HFF-Myc (cell line): ENCODE measurements at regions not wholly inside any gene's neighbourhood (a gene's known extent, or its start where the extent isn't known, plus 50 kb on each side); places are given as distances from the start of the nearest gene placed in this dataset.

Experiments used
- DNase-seq: peaks from one replicate; pipeline ENCODE4 v3.0.0-alpha.2; 2011; ENCODE audit warnings: low read depth; ENCODE audit errors: extremely low read depth
- H3K4me3 ChIP-seq: replicated peaks from 2 replicates; pipeline ENCODE4 v1.5.1; 2011; ENCODE audit warnings: low read depth, mild to moderate bottlenecking, control low read depth, low read length
- TF ChIP-seq, protein P1 (sequence below): IDR thresholded peaks from 2 replicates; pipeline ENCODE4 v1.5.1; 2012; ENCODE audit warnings: mild to moderate bottlenecking, low read depth, low read length, control low read depth; ENCODE audit errors: missing control alignments

DNA sequence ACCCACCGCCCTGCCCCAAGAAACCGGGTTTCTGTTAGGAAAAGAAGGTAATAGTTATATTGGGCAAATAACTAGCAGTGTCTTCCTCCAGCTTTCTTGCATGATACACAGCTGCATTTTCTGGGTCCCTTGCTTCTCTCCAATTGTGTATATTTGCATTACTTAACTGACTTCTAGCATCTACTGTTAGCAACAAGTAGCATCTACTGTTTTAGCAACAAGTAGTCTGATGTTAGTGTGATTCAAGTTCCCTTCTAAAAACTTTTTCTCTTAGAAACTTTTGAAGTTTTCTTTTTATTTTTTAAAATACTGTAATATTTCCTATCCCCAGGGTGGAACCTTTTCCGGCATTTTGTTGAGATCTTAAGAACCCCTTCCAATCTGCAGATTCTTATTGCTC is 221.2 kb downstream of the CLIC5 start:
- no peak for DNase-seq
- TF ChIP-seq, protein P1, sequence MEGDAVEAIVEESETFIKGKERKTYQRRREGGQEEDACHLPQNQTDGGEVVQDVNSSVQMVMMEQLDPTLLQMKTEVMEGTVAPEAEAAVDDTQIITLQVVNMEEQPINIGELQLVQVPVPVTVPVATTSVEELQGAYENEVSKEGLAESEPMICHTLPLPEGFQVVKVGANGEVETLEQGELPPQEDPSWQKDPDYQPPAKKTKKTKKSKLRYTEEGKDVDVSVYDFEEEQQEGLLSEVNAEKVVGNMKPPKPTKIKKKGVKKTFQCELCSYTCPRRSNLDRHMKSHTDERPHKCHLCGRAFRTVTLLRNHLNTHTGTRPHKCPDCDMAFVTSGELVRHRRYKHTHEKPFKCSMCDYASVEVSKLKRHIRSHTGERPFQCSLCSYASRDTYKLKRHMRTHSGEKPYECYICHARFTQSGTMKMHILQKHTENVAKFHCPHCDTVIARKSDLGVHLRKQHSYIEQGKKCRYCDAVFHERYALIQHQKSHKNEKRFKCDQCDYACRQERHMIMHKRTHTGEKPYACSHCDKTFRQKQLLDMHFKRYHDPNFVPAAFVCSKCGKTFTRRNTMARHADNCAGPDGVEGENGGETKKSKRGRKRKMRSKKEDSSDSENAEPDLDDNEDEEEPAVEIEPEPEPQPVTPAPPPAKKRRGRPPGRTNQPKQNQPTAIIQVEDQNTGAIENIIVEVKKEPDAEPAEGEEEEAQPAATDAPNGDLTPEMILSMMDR: no peak

DNA sequence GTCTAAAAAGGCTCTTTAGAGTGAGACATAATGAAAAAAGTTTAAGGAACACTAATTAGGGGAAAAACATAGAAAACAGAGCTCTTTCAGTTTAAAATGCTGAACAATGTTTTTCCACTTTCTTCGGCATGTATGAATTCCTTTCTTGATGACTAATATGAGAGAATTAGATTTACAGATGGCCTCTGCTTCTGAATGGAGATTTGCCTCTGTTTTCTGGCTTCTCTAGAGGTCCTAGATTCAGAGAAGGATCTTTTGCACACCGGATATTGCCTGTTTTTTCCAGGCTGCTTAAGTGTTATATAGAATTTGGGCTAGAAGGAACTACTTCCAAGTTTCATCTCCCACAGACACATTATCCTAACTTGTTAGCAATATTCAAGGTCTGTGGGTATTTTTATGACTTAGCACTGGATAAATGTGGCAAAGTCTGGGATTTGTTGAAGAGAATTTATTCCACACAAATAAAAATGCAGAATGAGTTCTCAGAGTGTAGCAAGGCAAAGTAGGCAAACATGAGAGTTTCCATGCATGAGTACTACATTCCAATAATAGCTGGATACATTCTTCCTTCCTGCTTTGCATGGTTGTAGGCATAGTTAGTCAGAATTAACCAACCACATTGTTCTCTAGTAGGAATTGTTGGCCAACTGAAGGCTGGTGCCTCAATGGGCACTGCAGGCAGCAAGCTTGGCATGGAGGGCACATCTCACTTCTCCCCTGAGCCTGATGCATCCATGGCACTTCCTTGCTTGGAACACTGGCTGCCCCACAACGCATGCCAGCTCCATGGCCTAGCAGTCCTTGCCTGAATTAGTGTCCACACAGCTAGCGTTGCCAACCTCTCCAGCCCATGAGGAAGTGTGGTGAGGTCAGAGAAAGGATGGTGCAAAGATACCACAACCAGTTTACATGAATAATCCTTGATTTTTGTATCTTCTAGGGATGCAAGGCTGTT is 224.2 kb downstream of the CLIC5 start:
- no peak for DNase-seq
- TF ChIP-seq, protein P1: no peak
- H3K4me3 ChIP-seq: no peak overlapping the region

More for the DNA sequence above, 221.2 kb downstream of the CLIC5 start:
- H3K4me3 ChIP-seq: no peak overlapping the region

DNA sequence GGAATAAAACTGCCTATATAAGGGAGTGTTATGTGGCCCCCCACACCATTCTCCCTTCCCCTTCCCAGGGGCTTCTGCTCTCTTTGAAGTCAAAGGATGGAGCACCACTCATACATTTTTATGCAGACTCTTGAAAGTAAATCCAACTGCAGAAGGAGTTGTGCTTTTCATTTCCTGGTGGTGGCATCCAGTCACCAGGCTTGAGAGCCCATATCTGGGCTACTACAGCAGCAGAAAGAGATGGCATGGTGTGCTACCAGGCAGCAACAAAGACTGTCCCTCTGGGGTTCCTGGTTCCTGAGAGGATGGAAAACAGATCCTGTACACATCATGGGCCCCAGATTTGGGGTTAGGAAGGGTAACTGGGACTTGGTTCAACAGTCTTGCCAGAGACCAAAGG is 226.4 kb downstream of the CLIC5 start:
- TF ChIP-seq, protein P1: no peak
- DNase-seq: no peak
- H3K4me3 ChIP-seq: no peak overlapping the region

DNA sequence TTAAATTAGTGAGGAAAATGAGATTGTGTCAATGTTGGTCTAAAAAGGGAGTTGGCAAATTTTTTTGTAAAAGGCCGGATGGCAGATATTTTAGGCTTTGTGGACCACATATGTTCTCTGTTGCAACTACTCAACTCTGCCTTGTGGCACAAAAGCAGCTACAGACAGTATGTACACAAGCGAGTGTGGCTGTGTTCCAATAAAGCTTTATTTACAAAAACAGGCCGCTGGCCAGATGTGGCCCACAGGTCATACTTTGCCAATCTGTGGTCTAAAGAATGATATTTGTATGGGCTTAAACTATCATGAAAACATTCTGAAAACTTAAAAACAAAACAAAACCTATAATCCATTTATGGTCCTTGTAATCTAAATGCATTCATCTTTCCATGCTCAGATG is 228.3 kb downstream of the CLIC5 start:
- DNase-seq: no peak
- TF ChIP-seq, protein P1: no peak
- no peak overlapping the region for H3K4me3 ChIP-seq

DNA sequence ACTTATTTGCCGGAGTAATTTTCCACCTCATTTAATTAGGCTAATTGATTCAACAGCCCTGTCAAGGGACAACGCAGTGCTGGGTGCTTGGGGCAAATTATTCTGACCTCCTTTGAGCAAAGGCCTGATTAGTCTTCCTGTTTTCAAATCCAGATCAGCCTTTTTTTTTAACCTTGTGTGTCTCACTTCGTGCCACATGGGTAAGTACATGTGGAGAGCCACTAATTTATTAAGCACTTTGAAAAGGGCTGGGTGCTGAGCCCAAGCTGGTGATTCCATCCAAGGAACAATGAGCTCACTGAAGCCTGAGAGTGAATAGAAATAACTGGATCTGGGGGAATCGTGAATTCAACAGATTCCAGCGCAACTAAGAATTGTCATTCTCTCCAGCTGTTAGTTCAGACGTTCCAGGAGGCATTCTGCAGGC is 229.3 kb downstream of the CLIC5 start:
- DNase-seq: no peak
- TF ChIP-seq, protein P1: no peak
- no peak overlapping the region for H3K4me3 ChIP-seq

DNA sequence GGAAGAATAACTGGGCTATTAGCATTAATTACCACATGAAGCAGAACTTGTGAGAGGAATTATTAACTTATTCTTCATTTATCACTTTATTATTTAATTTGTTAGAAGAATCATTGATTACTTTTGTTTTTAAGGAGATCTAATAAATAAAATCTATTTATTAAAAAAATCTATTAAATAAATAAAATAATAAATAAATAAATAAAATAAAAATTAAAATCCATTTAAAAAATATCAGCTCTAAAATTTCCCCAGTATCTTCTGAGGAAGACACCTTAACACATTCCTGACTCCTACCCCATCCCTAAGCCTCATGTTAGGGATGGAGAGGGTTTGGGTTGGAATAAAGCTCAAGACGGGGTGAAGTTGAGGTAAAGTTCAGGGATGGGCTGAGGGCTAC is 231.4 kb downstream of the CLIC5 start:
- TF ChIP-seq, protein P1: no peak
- no peak overlapping the region for H3K4me3 ChIP-seq
- DNase-seq: no peak
